Motor neuron (in vitro differentiated cells): ENCODE measurements at regions not wholly inside any gene's neighbourhood (a gene's known extent, or its start where the extent isn't known, plus 50 kb on each side); places are given as distances from the start of the nearest gene placed in this dataset.
"Not testable (repeated sequence)": the region's sequence is repeated elsewhere in the genome, so short reads cannot be mapped to it uniquely, and the experiment has no call there.

Source experiments
- ATAC-seq, 8 experiments: fragments of 200-7000 bp; cut with Tn5 transposase; replicated peaks in 6 of 8; 2 replicates each; pipeline ENCODE4 v1.8.0; 2021; ENCODE audit warnings: mild to moderate bottlenecking in 8 of 8, moderate library complexity in 8 of 8
- H3K27ac ChIP-seq, 2 donors: fragments of 250-450 bp; sonication (Bioruptor Pico); 2 replicates each; pipeline ENCODE4 v1.9.0; 2021; ENCODE audit warnings: antibody characterized with exemption in 2 of 2, mild to moderate bottlenecking in 2 of 2, moderate library complexity in 1 of 2
- H3K4me1 ChIP-seq, 2 donors: fragments of 250-450 bp; sonication (Bioruptor Pico); replicated peaks in 1 of 2; 2 replicates each; pipeline ENCODE4 v1.6.1; 2021; ENCODE audit warnings: antibody characterized with exemption in 2 of 2, mild to moderate bottlenecking in 2 of 2, moderate library complexity in 1 of 2
- H3K4me3 ChIP-seq, 5 donors: fragments of 250-450 bp; sonication (Bioruptor Pico); 2 replicates each; pipeline ENCODE4 v1.9.0; 2021; ENCODE audit warnings: antibody characterized with exemption in 5 of 5, mild to moderate bottlenecking in 5 of 5, moderate library complexity in 4 of 5
- WGBS, 10 experiments: fragments of 450-650 bp; shearing (Covaris generic); methylation state at CpG; one replicate each; pipeline ENCODE4 v1.0.0; 2022; 5-methylcytosine and 5-hydroxymethylcytosine counted together
- in situ Hi-C, 9 experiments: fragments of 400-800 bp; cut with MboI; loops; one replicate each; pipeline ENCODE4 v1.15.0; 2021; ENCODE audit warnings: low sequenced_read_pairs in 9 of 9, low pct_unique_long_range_greater_than_20kb in 2 of 9; ENCODE audit not compliant: unreplicated experiment in 9 of 9

- in situ Hi-C loops, result no loop called here
- WGBS, 10 experiments, result 0 to 88% (median 29%) methylated on average over 1 of the region's 1 CpG; no CpG with 5 or more reads in 3 of the 10 experiments
- Histone ChIP-seq H3K4me3 (no peak overlapping the region), H3K27ac (no peak overlapping the region), H3K4me1 (no peaks in the 10 kb centered on the region)
- peak in 1 of 8 experiments; percentile 19 for ATAC-seq
Observed at GRCh38 chr4:130077275-130077674, 981.3 kb downstream of the C4orf33 start.

DNA sequence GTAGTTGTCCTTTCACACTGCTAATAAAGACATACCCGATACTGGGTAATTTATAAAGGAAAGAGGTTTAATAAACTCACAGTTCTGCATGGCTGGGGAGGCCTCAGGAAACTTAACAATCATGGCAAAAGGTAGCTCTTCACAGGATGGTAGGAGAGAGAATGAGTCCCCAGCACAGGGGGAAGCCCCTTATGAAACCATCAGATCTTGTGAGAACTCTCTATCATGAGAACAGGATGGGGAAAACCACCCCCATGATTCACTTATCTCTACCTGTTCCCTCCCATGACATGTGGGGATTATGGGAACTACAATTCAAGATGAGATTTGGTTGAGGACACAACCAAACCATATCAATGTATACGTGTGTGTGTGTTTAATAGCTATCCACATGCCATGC lies 983.1 kb downstream of the C4orf33 start:
- H3K4me1 ChIP-seq, H3K4me3 ChIP-seq, H3K27ac ChIP-seq, in situ Hi-C loops, ATAC-seq: not testable (repeated sequence)
- 0 to 94% (median 35%) methylated on average over 2 of the region's 2 CpGs; no CpG with 5 or more reads in 3 of the 10 experiments for WGBS, 10 experiments

- Histone ChIP-seq H3K4me1 (peaks cover 0 to 2% of the 10 kb centered on the region in 2 donors), H3K4me3 (no peak overlapping the region)
- no peak for ATAC-seq
Observed at GRCh38 chr4:130080872-130081451, 985.0 kb downstream of the C4orf33 start.

GRCh38 chr4:130090427-130090826 lies 994.5 kb downstream of the C4orf33 start:
- in situ Hi-C loops, result no loop called here
- H3K4me1 ChIP-seq, result peaks cover 5 to 8% of the 10 kb centered on the region in 2 donors
- ATAC-seq, result no peak
- H3K4me3 ChIP-seq, result no peak overlapping the region
- 90 to 100% methylated on average over 2 to 3 of the region's 22 CpGs; no CpG with 5 or more reads in 8 of the 10 experiments for WGBS, 10 experiments
- H3K27ac ChIP-seq, result no peak overlapping the region

More at GRCh38 chr4:130080872-130081451, 985.0 kb downstream of the C4orf33 start:
- in situ Hi-C loops, result no loop called here
- no peak overlapping the region for H3K27ac ChIP-seq
- WGBS, 10 experiments, result 0 to 94% (median 88%) methylated on average over 1 to 4 of the region's 4 CpGs

GRCh38 chr4:130092187-130093015 lies 996.4 kb downstream of the C4orf33 start:
- Histone ChIP-seq H3K4me3 (no peak overlapping the region), H3K27ac (no peak overlapping the region), H3K4me1 (peaks cover 5% of the 10 kb centered on the region in 2 donors)
- no peak for ATAC-seq
- 0 to 96% (median 87%) methylated on average over 2 to 8 of the region's 8 CpGs for WGBS, 10 experiments
- in situ Hi-C loops, result no loop called here

DNA sequence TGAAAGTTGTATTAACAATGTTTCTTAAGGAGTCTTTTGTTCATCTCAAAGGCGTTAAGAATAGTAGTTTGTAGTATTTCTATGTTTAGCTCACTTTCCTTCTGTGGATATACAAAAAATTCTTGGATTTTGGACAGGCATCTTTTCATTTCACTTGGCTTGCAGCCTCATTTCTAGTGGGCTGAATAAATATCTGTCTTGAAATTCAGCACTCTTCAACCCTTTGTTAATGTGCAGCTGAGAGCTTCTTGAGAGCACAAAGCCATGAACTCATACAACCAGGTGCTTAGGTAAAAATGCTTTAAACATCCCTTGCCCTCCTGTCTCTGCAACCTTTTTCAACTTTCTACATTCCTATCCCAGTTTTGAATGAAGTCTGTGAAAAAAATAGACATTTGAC lies 1003.2 kb downstream of the C4orf33 start:
- no peak for ATAC-seq
- H3K4me3 ChIP-seq, result no peak overlapping the region
- no peaks in the 10 kb centered on the region for H3K4me1 ChIP-seq
- 0 to 100% (median 71%) methylated on average over 1 of the region's 1 CpG; no CpG with 5 or more reads in 2 of the 10 experiments for WGBS, 10 experiments
- in situ Hi-C loops, result no loop called here
- no peak overlapping the region for H3K27ac ChIP-seq

DNA sequence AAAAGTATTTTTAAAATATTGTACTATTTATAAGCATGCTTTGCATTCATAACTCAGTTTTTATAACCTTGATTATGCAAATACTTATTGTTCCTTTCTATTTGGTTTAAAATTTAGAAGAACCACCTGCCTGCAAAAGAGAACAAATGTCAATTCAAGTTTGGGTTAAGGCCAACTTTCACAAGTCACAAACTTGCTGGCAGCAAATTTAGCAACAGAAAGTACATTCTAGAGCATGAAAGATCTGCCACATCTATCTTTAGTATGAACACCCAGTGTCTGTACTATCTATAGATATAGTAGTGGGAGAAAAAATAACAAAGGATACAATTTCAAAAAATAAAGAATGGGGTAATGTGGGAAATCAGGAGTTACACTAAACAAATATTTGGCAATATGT lies 1014.2 kb downstream of the C4orf33 start:
- no peak for ATAC-seq
- no peak overlapping the region for H3K27ac ChIP-seq
- H3K4me3 ChIP-seq, result no peak overlapping the region
- in situ Hi-C loops, result no loop called here
- H3K4me1 ChIP-seq, result peaks cover 5 to 13% of the 10 kb centered on the region in 2 donors

DNA sequence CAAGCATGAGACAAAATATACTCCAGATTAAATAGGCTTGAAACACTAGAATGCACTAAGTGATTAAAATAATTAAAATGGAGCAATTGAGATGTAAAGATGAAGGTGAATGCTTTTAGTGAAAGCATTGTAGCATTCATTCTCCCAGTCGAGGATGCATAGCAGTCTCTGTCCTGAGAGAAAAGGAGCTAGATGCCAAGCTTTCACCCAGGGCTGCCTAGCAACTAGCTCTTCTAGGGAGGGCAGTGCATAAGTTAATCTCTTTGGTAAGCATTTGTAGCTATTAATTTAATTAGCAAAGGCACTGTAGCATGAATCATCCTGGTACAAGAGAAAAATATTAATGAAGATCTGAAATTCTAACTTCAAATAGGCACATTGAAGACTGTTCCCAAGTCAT lies 1014.8 kb downstream of the C4orf33 start:
- Histone ChIP-seq H3K4me3 (no peak overlapping the region), H3K4me1 (peaks cover 5 to 13% of the 10 kb centered on the region in 2 donors), H3K27ac (no peak overlapping the region)
- 0 to 25% (median 0%) methylated on average over 1 of the region's 1 CpG; no CpG with 5 or more reads in 2 of the 10 experiments for WGBS, 10 experiments
- in situ Hi-C loops, result no loop called here
- ATAC-seq, result peak in 5 of 8 experiments; percentile 98 to 100 (median 99)

DNA sequence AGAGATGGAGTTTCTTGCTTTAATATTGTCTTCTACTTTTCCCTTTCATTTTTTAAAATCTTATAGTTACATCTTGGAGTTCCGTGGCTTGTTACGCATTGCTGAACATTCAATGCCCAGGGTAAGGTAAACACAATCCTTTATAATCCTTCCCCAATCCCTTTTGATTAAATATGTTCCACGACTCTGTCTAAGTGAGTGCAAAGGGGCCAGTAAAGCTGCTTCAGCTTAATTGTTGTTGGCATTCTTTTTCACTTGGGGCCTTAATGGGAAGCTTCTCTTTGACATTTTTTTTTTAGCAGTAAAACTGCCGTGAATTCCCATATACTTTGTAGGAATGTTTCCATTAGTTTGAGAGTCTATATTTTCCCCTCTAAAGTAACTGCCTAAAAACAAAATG lies 1028.1 kb downstream of the C4orf33 start:
- 3 to 63% (median 38%) methylated on average over 3 to 4 of the region's 4 CpGs; no CpG with 5 or more reads in 1 of the 10 experiments for WGBS, 10 experiments
- Histone ChIP-seq H3K27ac (no peak overlapping the region), H3K4me1 (no peaks in the 10 kb centered on the region), H3K4me3 (no peak overlapping the region)
- ATAC-seq, result peak in 1 of 8 experiments; percentile 57
- in situ Hi-C loops, result no loop called here

DNA sequence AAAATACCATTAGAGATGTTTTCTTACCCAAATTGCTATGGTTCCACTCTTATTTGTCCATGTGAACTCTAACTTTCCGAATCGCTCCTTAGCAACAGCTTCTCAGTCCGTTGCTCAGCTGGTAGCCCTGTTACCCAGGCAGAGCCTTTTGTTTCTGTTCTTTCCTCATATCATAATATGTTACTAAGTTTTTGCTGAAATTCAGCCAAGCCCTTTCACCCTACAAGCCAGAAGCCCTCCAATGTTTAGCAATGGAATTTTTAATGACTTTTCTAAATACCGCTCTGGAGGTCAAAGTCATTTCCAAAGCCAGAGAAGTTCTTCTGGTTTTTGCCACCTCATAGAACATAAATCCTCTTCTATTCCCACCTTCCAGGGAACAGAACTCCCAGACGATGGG lies 1029.5 kb downstream of the C4orf33 start:
- H3K4me1 ChIP-seq, result no peaks in the 10 kb centered on the region
- no peak overlapping the region for H3K4me3 ChIP-seq
- WGBS, 10 experiments, result 20 to 93% (median 55%) methylated on average over 2 to 5 of the region's 5 CpGs
- in situ Hi-C loops, result no loop called here
- peak in 3 of 8 experiments; percentile 23 to 77 (median 47) for ATAC-seq
- H3K27ac ChIP-seq, result no peak overlapping the region

DNA sequence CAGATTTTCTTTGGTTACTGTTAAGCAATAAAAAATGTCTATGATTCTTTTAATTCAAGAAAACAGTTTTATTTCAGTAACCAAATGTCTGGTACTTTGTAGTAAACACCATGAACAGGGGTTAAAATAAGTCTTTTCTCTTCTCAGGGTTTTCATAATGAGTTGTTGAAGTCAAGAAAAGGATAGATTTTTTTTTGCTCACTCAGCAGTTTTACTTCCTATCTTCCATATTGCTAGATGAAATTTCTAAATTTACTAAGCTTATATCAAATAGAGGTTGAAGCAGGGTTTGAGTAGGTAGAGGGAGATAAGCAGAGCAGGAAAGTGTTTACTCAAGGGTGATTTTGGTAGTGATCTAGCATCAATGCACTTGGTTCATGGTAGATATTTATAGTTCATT lies 1031.3 kb downstream of the C4orf33 start:
- Histone ChIP-seq H3K4me1 (no peaks in the 10 kb centered on the region), H3K27ac (no peak overlapping the region), H3K4me3 (no peak overlapping the region)
- in situ Hi-C loops, result no loop called here
- ATAC-seq, result no peak

- in situ Hi-C loops, result no loop called here
- no CpG with 5 or more reads among the region's 3 CpGs for WGBS, 10 experiments
- Histone ChIP-seq H3K27ac (no peak overlapping the region), H3K4me1 (no peaks in the 10 kb centered on the region), H3K4me3 (no peak overlapping the region)
- no peak for ATAC-seq
Observed at GRCh38 chr4:130131536-130131935, 1035.6 kb downstream of the C4orf33 start.

DNA sequence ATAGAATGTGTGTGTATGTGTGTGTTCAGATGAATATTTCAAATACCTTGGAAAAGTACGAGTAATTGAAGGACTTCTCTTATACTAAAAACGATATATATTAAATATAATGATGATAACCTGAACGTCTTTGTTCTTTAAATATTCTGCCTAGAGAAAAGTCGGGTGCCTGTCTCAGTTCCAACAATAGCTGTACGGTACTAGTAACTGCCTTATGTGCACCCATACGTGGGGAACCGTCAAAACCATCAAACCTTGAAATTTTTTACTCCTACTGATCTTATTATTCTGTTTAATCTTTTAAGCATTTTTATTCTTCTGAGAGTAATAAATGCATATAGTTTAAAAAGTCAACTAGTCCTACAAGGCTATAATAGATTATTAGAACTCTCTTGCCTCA lies 1045.7 kb downstream of the C4orf33 start:
- H3K27ac ChIP-seq, result no peak overlapping the region
- no peaks in the 10 kb centered on the region for H3K4me1 ChIP-seq
- in situ Hi-C loops, result no loop called here
- no peak overlapping the region for H3K4me3 ChIP-seq
- 11 to 100% (median 74%) methylated on average over 2 to 7 of the region's 7 CpGs for WGBS, 10 experiments
- ATAC-seq, result no peak

DNA sequence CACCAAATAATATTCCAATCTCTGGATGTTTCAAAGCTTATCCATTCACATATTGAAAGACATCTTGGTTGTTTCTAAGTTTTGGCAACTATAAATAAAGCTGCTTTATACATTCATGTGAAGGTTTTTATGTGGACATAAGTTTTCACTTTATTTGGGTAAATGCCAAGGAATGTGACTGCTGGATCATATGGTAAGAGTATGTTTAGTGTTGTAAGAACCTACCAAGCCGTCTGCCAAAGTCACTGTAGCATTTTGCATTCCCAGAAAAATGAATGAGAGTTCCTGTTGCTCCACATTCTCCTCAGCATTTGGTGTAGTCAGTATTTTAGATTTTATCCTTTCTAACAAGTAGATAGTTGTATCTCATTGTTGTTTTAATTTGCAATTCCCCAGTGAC lies 1047.7 kb downstream of the C4orf33 start:
- in situ Hi-C loops, result no loop called here
- H3K27ac ChIP-seq, result no peak overlapping the region
- WGBS, 10 experiments, result 0 to 100% (median 39%) methylated on average over 1 of the region's 1 CpG; no CpG with 5 or more reads in 4 of the 10 experiments
- no peak overlapping the region for H3K4me3 ChIP-seq
- ATAC-seq, result no peak
- H3K4me1 ChIP-seq, result peaks cover 5 to 14% of the 10 kb centered on the region in 2 donors
